Activated T-helper 17 cell treated with anti-CD3 and anti-CD28 coated beads, Interleukin-2, amount 50 U/mL, for 72 hours (primary cell): ENCODE measurements at regions not wholly inside any gene's neighbourhood (a gene's known extent, or its start where the extent isn't known, plus 50 kb on each side); places are given as distances from the start of the nearest gene placed in this dataset.

ENCODE experiments used
- ATAC-seq: fragments of 150-1000 bp; cut with Tn5 transposase; replicated peaks from 2 replicates; pipeline ENCODE4 v1.10.0; 2021; ENCODE audit warnings: mild to moderate bottlenecking, moderate library complexity
- H3K27ac Mint-ChIP-seq: one replicate; pipeline ENCODE4 v1.8.0; 2022; ENCODE audit warnings: mixed read lengths
- H3K27me3 Mint-ChIP-seq: one replicate; pipeline ENCODE4 v1.8.0; 2022; ENCODE audit warnings: mixed read lengths
- H3K36me3 Mint-ChIP-seq: one replicate; pipeline ENCODE4 v1.8.0; 2022; ENCODE audit warnings: low read depth, mild to moderate bottlenecking, mixed read lengths
- H3K4me1 Mint-ChIP-seq: one replicate; pipeline ENCODE4 v1.8.0; 2022; ENCODE audit warnings: mixed read lengths
- H3K4me3 Mint-ChIP-seq: one replicate; pipeline ENCODE4 v1.8.0; 2022; ENCODE audit warnings: mild to moderate bottlenecking, mixed read lengths
- H3K9me3 Mint-ChIP-seq: one replicate; pipeline ENCODE4 v1.8.0; 2022; ENCODE audit warnings: mixed read lengths

GRCh38 chr3:88408935-88409334, 259.2 kb downstream of the C3orf38 start:
- H3K9me3 Mint-ChIP-seq: peaks cover 8% of the 10 kb centered on the region
- no peak for ATAC-seq
- H3K36me3 Mint-ChIP-seq: no peaks in the 10 kb centered on the region
- H3K4me1 Mint-ChIP-seq: no peaks in the 10 kb centered on the region
- no peak overlapping the region for H3K4me3 Mint-ChIP-seq
- no peaks in the 10 kb centered on the region for H3K27me3 Mint-ChIP-seq
- H3K27ac Mint-ChIP-seq: no peak overlapping the region

GRCh38 chr3:88410259-88410658, 260.5 kb downstream of the C3orf38 start:
- no peaks in the 10 kb centered on the region for H3K4me1 Mint-ChIP-seq
- H3K27me3 Mint-ChIP-seq: no peaks in the 10 kb centered on the region
- H3K27ac Mint-ChIP-seq: peak overlapping the region; percentile 46
- no peaks in the 10 kb centered on the region for H3K9me3 Mint-ChIP-seq
- peak overlapping the region; percentile 23 for H3K4me3 Mint-ChIP-seq
- no peaks in the 10 kb centered on the region for H3K36me3 Mint-ChIP-seq
- ATAC-seq: peak; percentile 26

GRCh38 chr3:88412346-88412745, 262.6 kb downstream of the C3orf38 start:
- Mint-ChIP-seq H3K27ac (no peak overlapping the region), H3K9me3 (no peaks in the 10 kb centered on the region), H3K36me3 (no peaks in the 10 kb centered on the region), H3K4me1 (no peaks in the 10 kb centered on the region), H3K4me3 (no peak overlapping the region), H3K27me3 (no peaks in the 10 kb centered on the region)
- no peak for ATAC-seq

GRCh38 chr3:88416436-88416835, 266.7 kb downstream of the C3orf38 start:
- no peak overlapping the region for H3K4me3 Mint-ChIP-seq
- H3K27me3 Mint-ChIP-seq: no peaks in the 10 kb centered on the region
- no peaks in the 10 kb centered on the region for H3K9me3 Mint-ChIP-seq
- H3K36me3 Mint-ChIP-seq: no peaks in the 10 kb centered on the region
- ATAC-seq: no peak
- H3K27ac Mint-ChIP-seq: no peak overlapping the region
- H3K4me1 Mint-ChIP-seq: no peaks in the 10 kb centered on the region

- Mint-ChIP-seq H3K4me3 (no peak overlapping the region), H3K9me3 (no peaks in the 10 kb centered on the region)
- ATAC-seq: no peak
Measured at GRCh38 chr3:88418219-88418618, 268.5 kb downstream of the C3orf38 start.

GRCh38 chr3:88433568-88433967, 283.8 kb downstream of the C3orf38 start:
- no peak for ATAC-seq
- Mint-ChIP-seq H3K27ac (no peak overlapping the region), H3K36me3 (no peaks in the 10 kb centered on the region), H3K4me3 (peak overlapping the region; percentile 43), H3K9me3 (no peaks in the 10 kb centered on the region), H3K4me1 (peaks cover 4% of the 10 kb centered on the region), H3K27me3 (no peaks in the 10 kb centered on the region)

More at GRCh38 chr3:88418219-88418618, 268.5 kb downstream of the C3orf38 start:
- H3K27ac Mint-ChIP-seq: no peak overlapping the region
- no peaks in the 10 kb centered on the region for H3K27me3 Mint-ChIP-seq
- no peaks in the 10 kb centered on the region for H3K36me3 Mint-ChIP-seq
- no peaks in the 10 kb centered on the region for H3K4me1 Mint-ChIP-seq

- Mint-ChIP-seq H3K36me3 (no peaks in the 10 kb centered on the region), H3K4me1 (peaks cover 4% of the 10 kb centered on the region), H3K9me3 (no peaks in the 10 kb centered on the region), H3K27me3 (no peaks in the 10 kb centered on the region), H3K4me3 (peak overlapping the region; percentile 43), H3K27ac (peak overlapping the region; percentile 41)
- no peak for ATAC-seq
Measured at GRCh38 chr3:88434001-88434400, 284.2 kb downstream of the C3orf38 start.

- Mint-ChIP-seq H3K27me3 (no peaks in the 10 kb centered on the region), H3K4me3 (no peak overlapping the region), H3K27ac (no peak overlapping the region), H3K4me1 (no peaks in the 10 kb centered on the region), H3K36me3 (no peaks in the 10 kb centered on the region), H3K9me3 (no peaks in the 10 kb centered on the region)
- no peak for ATAC-seq
Measured at GRCh38 chr3:88440701-88441100, 290.9 kb downstream of the C3orf38 start.

- H3K9me3 Mint-ChIP-seq: no peaks in the 10 kb centered on the region
- ATAC-seq: no peak
- no peaks in the 10 kb centered on the region for H3K36me3 Mint-ChIP-seq
- H3K4me3 Mint-ChIP-seq: no peak overlapping the region
- H3K4me1 Mint-ChIP-seq: no peaks in the 10 kb centered on the region
- H3K27me3 Mint-ChIP-seq: no peaks in the 10 kb centered on the region
- no peak overlapping the region for H3K27ac Mint-ChIP-seq
Measured at GRCh38 chr3:88443066-88443465, 293.3 kb downstream of the C3orf38 start.

- no peaks in the 10 kb centered on the region for H3K9me3 Mint-ChIP-seq
- H3K27ac Mint-ChIP-seq: no peak overlapping the region
- no peaks in the 10 kb centered on the region for H3K27me3 Mint-ChIP-seq
- H3K4me3 Mint-ChIP-seq: no peak overlapping the region
- H3K4me1 Mint-ChIP-seq: no peaks in the 10 kb centered on the region
- H3K36me3 Mint-ChIP-seq: no peaks in the 10 kb centered on the region
- ATAC-seq: no peak
Measured at GRCh38 chr3:88444251-88444650, 294.5 kb downstream of the C3orf38 start.

- Mint-ChIP-seq H3K27me3 (no peaks in the 10 kb centered on the region), H3K4me3 (no peak overlapping the region), H3K4me1 (no peaks in the 10 kb centered on the region), H3K9me3 (no peaks in the 10 kb centered on the region), H3K27ac (no peak overlapping the region), H3K36me3 (no peaks in the 10 kb centered on the region)
- ATAC-seq: no peak
Measured at GRCh38 chr3:88452228-88452627, 302.5 kb downstream of the C3orf38 start.

- no peak overlapping the region for H3K27ac Mint-ChIP-seq
- H3K9me3 Mint-ChIP-seq: peaks cover 4% of the 10 kb centered on the region
- H3K4me3 Mint-ChIP-seq: no peak overlapping the region
- no peaks in the 10 kb centered on the region for H3K36me3 Mint-ChIP-seq
- no peaks in the 10 kb centered on the region for H3K4me1 Mint-ChIP-seq
- no peaks in the 10 kb centered on the region for H3K27me3 Mint-ChIP-seq
- ATAC-seq: no peak
Measured at GRCh38 chr3:88460369-88460768, 310.6 kb downstream of the C3orf38 start.

- H3K9me3 Mint-ChIP-seq: peaks cover 7% of the 10 kb centered on the region
- no peaks in the 10 kb centered on the region for H3K4me1 Mint-ChIP-seq
- no peaks in the 10 kb centered on the region for H3K27me3 Mint-ChIP-seq
- H3K36me3 Mint-ChIP-seq: no peaks in the 10 kb centered on the region
- no peak for ATAC-seq
- no peak overlapping the region for H3K4me3 Mint-ChIP-seq
- no peak overlapping the region for H3K27ac Mint-ChIP-seq
Measured at GRCh38 chr3:88462230-88462629, 312.5 kb downstream of the C3orf38 start.

GRCh38 chr3:88467191-88467590, 317.4 kb downstream of the C3orf38 start:
- ATAC-seq: no peak
- H3K4me3 Mint-ChIP-seq: no peak overlapping the region
- no peaks in the 10 kb centered on the region for H3K36me3 Mint-ChIP-seq
- no peaks in the 10 kb centered on the region for H3K4me1 Mint-ChIP-seq
- peaks cover 6% of the 10 kb centered on the region for H3K9me3 Mint-ChIP-seq
- H3K27ac Mint-ChIP-seq: no peak overlapping the region
- H3K27me3 Mint-ChIP-seq: no peaks in the 10 kb centered on the region

- no peaks in the 10 kb centered on the region for H3K36me3 Mint-ChIP-seq
- H3K27ac Mint-ChIP-seq: no peak overlapping the region
- ATAC-seq: no peak
- peaks cover 8% of the 10 kb centered on the region for H3K9me3 Mint-ChIP-seq
- no peaks in the 10 kb centered on the region for H3K27me3 Mint-ChIP-seq
- H3K4me1 Mint-ChIP-seq: no peaks in the 10 kb centered on the region
- no peak overlapping the region for H3K4me3 Mint-ChIP-seq
Measured at GRCh38 chr3:88469216-88469615, 319.5 kb downstream of the C3orf38 start.

GRCh38 chr3:88478460-88478859, 328.7 kb downstream of the C3orf38 start:
- Mint-ChIP-seq H3K27ac (no peak overlapping the region), H3K4me1 (no peaks in the 10 kb centered on the region), H3K36me3 (no peaks in the 10 kb centered on the region), H3K4me3 (no peak overlapping the region), H3K27me3 (no peaks in the 10 kb centered on the region), H3K9me3 (peaks cover 8% of the 10 kb centered on the region)
- ATAC-seq: no peak
